Erythroblast (primary cell): ENCODE measurements at regions not wholly inside any gene's neighbourhood (a gene's known extent, or its start where the extent isn't known, plus 50 kb on each side); places are given as distances from the start of the nearest gene placed in this dataset.

Source experiments
- GATA1 ChIP-seq: IDR thresholded peaks from 2 replicates; pipeline ENCODE4 v1.6.1; 2011; ENCODE audit warnings: low read depth, mild to moderate bottlenecking, control low read depth, low read length, moderate library complexity
- POLR2A ChIP-seq: IDR thresholded peaks from 2 replicates; pipeline ENCODE4 v1.6.1; 2011; ENCODE audit warnings: mild to moderate bottlenecking, low read length

- TF ChIP-seq POLR2A (no peak), GATA1 (no peak)
Measured at GRCh38 chr4:187664011-187664410, 331.6 kb upstream of the ZFP42 start.
